ENCODE measurements at regions not wholly inside any gene's neighbourhood (a gene's known extent, or its start where the extent isn't known, plus 50 kb on each side); places are given as distances from the start of the nearest gene placed in this dataset.

GRCh38 chr20:57996936-57997890, 231.2 kb downstream of the ANKRD60 start (continued):
- no peak for TF ChIP-seq NKRF (conservative IDR thresholded peaks at IDR 0.05)
- no peak for TF ChIP-seq SKIL (IDR thresholded peaks at IDR 0.05; ENCODE audit: low read depth, poor library complexity, severe bottlenecking)
- no peak for TF ChIP-seq STAT1 (conservative IDR thresholded peaks at IDR 0.05)
- no peak for TF ChIP-seq HDAC2 (IDR thresholded peaks at IDR 0.05)
- no peak for TF ChIP-seq SREBF1 (IDR thresholded peaks at IDR 0.05; ENCODE audit: low read length)
- no peak for TF ChIP-seq FOXK2 (IDR thresholded peaks at IDR 0.05)
- TF ChIP-seq SPI1 (IDR thresholded peaks at IDR 0.05; ENCODE audit: borderline replicate concordance, insufficient read depth, low read depth, low read length), result no peak
- no peak for TF ChIP-seq BCLAF1 (IDR thresholded peaks at IDR 0.05)
- no peak for TF ChIP-seq SRF (IDR thresholded peaks at IDR 0.05; ENCODE audit: low read depth in 2 of 2, low read length in 2 of 2)
- no peak for TF ChIP-seq ZBTB33 (IDR thresholded peaks at IDR 0.05)

Data from GM12878 (cell line).